ENCODE measurements at regions not wholly inside any gene's neighbourhood (a gene's known extent, or its start where the extent isn't known, plus 50 kb on each side); places are given as distances from the start of the nearest gene placed in this dataset.
"Not testable (repeated sequence)": the region's sequence is repeated elsewhere in the genome, so short reads cannot be mapped to it uniquely, and the experiment has no call there.

GRCh38 chr7:84720456-84721097, 466.3 kb downstream of the SEMA3D start:
- no peak for DNase-seq (ENCODE audit: low spot score)
- Histone ChIP-seq H3K4me3 (no peak overlapping the region), H3K27ac (no peak overlapping the region)
- TF ChIP-seq CTCF (IDR thresholded peaks at IDR 0.05), result no peak

- no peak for DNase-seq (ENCODE audit: low spot score)
- Histone ChIP-seq H3K4me3 (no peak overlapping the region), H3K27ac (no peak overlapping the region)
- no peak for TF ChIP-seq CTCF (IDR thresholded peaks at IDR 0.05)
These were observed 472.1 kb downstream of the SEMA3D start for GRCh38 chr7:84714765-84715164.

- DNase-seq (ENCODE audit: low spot score), result no peak
- no peak overlapping the region for H3K27ac ChIP-seq
- TF ChIP-seq CTCF (IDR thresholded peaks at IDR 0.05), result no peak
- no peak overlapping the region for H3K4me3 ChIP-seq
These were observed 474.3 kb downstream of the SEMA3D start for GRCh38 chr7:84712374-84713121.

- H3K4me3 ChIP-seq; DNase-seq (ENCODE audit: low spot score); H3K27ac ChIP-seq: not testable (repeated sequence)
These were observed 476.3 kb downstream of the SEMA3D start for GRCh38 chr7:84710538-84710937.

GRCh38 chr7:84705706-84706105, 481.1 kb downstream of the SEMA3D start:
- Histone ChIP-seq H3K27ac (no peak overlapping the region), H3K4me3 (no peak overlapping the region)
- no peak for TF ChIP-seq CTCF (IDR thresholded peaks at IDR 0.05)
- no peak for DNase-seq (ENCODE audit: low spot score)

GRCh38 chr7:84705079-84705478, 481.8 kb downstream of the SEMA3D start:
- no peak for TF ChIP-seq CTCF (IDR thresholded peaks at IDR 0.05)
- no peak for DNase-seq (ENCODE audit: low spot score)
- no peak overlapping the region for H3K27ac ChIP-seq
- H3K4me3 ChIP-seq, result no peak overlapping the region

- no peak overlapping the region for H3K27ac ChIP-seq
- no peak for DNase-seq (ENCODE audit: low spot score)
- no peak overlapping the region for H3K4me3 ChIP-seq
- no peak for TF ChIP-seq CTCF (IDR thresholded peaks at IDR 0.05)
These were observed 482.5 kb downstream of the SEMA3D start for GRCh38 chr7:84704380-84704779.
